ENCODE measurements at regions not wholly inside any gene's neighbourhood (a gene's known extent, or its start where the extent isn't known, plus 50 kb on each side); places are given as distances from the start of the nearest gene placed in this dataset.

DNA sequence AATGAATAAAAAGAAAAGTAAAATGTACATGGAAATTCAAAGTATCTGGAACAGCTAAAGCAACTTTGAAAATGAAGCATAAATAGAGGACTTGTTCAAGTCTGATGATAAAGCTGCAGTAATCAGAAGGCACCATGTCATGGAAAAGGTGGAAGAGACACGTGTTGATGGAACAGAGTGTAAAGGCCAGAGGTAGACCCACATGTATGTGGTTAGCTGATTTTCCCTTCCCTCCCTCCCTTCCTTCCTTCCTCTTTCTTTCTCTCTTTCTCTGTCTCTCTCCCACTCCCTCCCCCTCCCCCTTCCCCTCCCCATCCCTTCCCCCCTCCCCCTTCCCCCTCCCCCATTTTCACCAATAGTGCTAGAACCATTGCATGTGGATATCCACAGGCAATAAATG, 58.7 kb upstream of the FCN1 start:
- ChIA-PET POLR2A (no interaction called here), CTCF (no interaction called here)
- Histone ChIP-seq H3K79me2 (ENCODE audit: insufficient read depth) (no peaks in the 10 kb centered on the region), H3K4me1 (ENCODE audit: control insufficient read depth in 1 of 2, insufficient read depth in 2 of 2, low read depth in 1 of 2, low read length in 1 of 2) (no peaks in the 10 kb centered on the region; a peak in 1 of 4 replicates), H2AFZ (ENCODE audit: low read depth) (no peak overlapping the region), H3K36me3 (replicated peaks in 1 of 2; ENCODE audit: control insufficient read depth in 1 of 2, insufficient read depth in 2 of 2, low read length in 1 of 2) (no peaks in the 10 kb centered on the region), H3K9me3 (no peaks in the 10 kb centered on the region), H3K9me2 (no peaks in the 10 kb centered on the region), H3K9ac (no peak overlapping the region), H3K27me3 (ENCODE audit: insufficient read depth) (no peaks in the 10 kb centered on the region), H4K20me1 (ENCODE audit: insufficient read depth) (no peaks in the 10 kb centered on the region), H3K4me2 (no peak overlapping the region), H3K4me3 (ENCODE audit: low read depth in 2 of 2, low read length in 1 of 2) (no peak overlapping the region), H3F3A (replicated peaks; ENCODE audit: insufficient read depth) (no peaks in the 10 kb centered on the region), H3K27ac (ENCODE audit: low read depth in 2 of 2, low read length in 1 of 2) (no peak overlapping the region)
- no peak for DNase-seq
- TF ChIP-seq, protein P1, sequence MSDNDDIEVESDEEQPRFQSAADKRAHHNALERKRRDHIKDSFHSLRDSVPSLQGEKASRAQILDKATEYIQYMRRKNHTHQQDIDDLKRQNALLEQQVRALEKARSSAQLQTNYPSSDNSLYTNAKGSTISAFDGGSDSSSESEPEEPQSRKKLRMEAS (IDR thresholded peaks at IDR 0.05; ENCODE audit: low read depth): no peak
- TF ChIP-seq MXI1 (IDR thresholded peaks at IDR 0.05; ENCODE audit: low read depth, low read length): no peak
- TF ChIP-seq, protein P2, sequence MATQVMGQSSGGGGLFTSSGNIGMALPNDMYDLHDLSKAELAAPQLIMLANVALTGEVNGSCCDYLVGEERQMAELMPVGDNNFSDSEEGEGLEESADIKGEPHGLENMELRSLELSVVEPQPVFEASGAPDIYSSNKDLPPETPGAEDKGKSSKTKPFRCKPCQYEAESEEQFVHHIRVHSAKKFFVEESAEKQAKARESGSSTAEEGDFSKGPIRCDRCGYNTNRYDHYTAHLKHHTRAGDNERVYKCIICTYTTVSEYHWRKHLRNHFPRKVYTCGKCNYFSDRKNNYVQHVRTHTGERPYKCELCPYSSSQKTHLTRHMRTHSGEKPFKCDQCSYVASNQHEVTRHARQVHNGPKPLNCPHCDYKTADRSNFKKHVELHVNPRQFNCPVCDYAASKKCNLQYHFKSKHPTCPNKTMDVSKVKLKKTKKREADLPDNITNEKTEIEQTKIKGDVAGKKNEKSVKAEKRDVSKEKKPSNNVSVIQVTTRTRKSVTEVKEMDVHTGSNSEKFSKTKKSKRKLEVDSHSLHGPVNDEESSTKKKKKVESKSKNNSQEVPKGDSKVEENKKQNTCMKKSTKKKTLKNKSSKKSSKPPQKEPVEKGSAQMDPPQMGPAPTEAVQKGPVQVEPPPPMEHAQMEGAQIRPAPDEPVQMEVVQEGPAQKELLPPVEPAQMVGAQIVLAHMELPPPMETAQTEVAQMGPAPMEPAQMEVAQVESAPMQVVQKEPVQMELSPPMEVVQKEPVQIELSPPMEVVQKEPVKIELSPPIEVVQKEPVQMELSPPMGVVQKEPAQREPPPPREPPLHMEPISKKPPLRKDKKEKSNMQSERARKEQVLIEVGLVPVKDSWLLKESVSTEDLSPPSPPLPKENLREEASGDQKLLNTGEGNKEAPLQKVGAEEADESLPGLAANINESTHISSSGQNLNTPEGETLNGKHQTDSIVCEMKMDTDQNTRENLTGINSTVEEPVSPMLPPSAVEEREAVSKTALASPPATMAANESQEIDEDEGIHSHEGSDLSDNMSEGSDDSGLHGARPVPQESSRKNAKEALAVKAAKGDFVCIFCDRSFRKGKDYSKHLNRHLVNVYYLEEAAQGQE (IDR thresholded peaks at IDR 0.05; ENCODE audit: low read depth, low read length): no peak
- TF ChIP-seq, protein P3, sequence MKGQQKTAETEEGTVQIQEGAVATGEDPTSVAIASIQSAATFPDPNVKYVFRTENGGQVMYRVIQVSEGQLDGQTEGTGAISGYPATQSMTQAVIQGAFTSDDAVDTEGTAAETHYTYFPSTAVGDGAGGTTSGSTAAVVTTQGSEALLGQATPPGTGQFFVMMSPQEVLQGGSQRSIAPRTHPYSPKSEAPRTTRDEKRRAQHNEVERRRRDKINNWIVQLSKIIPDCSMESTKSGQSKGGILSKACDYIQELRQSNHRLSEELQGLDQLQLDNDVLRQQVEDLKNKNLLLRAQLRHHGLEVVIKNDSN (IDR thresholded peaks at IDR 0.05; ENCODE audit: borderline replicate concordance, low read depth): no peak
- no peak for TF ChIP-seq NRF1 (IDR thresholded peaks at IDR 0.05; ENCODE audit: low read depth, low read length)
- TF ChIP-seq, protein P4, sequence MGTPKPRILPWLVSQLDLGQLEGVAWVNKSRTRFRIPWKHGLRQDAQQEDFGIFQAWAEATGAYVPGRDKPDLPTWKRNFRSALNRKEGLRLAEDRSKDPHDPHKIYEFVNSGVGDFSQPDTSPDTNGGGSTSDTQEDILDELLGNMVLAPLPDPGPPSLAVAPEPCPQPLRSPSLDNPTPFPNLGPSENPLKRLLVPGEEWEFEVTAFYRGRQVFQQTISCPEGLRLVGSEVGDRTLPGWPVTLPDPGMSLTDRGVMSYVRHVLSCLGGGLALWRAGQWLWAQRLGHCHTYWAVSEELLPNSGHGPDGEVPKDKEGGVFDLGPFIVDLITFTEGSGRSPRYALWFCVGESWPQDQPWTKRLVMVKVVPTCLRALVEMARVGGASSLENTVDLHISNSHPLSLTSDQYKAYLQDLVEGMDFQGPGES (IDR thresholded peaks at IDR 0.05; ENCODE audit: low read depth, low read length): no peak
- TF ChIP-seq NFIC (IDR thresholded peaks at IDR 0.05; ENCODE audit: borderline replicate concordance): no peak
- 7% methylated on average over 1 of the region's 1 CpG for WGBS (ENCODE audit: low lambda C conversion rate)

DNA sequence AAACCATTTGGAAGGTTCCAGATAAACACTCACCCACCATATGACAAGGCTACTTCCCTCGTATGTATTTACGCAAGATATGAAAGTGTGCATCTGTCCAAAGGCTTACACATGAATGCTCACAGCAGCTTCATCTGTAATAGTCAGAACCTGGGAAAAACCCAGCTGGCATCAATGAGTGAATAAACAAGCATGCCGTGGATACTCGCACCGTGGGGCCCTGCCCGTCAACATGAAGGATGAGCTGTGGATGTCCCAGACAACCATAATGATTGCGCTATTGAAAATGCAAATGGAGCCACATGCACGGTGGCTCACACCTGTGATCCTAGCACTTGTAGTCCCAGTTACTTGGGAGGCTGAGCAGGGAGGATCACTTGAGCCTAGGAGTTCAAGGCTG, 60.6 kb upstream of the FCN1 start:
- TF ChIP-seq TCF12 (IDR thresholded peaks at IDR 0.05) (no peak), NFIC (IDR thresholded peaks at IDR 0.05; ENCODE audit: borderline replicate concordance) (no peak), JUND (IDR thresholded peaks at IDR 0.05) (no peak), MXI1 (IDR thresholded peaks at IDR 0.05; ENCODE audit: low read depth, low read length) (no peak), YY1 (IDR thresholded peaks at IDR 0.05; ENCODE audit: low read depth) (no peak), RAD21 (IDR thresholded peaks at IDR 0.05; ENCODE audit: low read length) (no peak), EP300 (IDR thresholded peaks at IDR 0.05; ENCODE audit: borderline replicate concordance in 1 of 2, low read depth in 1 of 2, low read length in 1 of 2) (no peak), GABPA (IDR thresholded peaks at IDR 0.05; ENCODE audit: low read depth) (no peak)
- TF ChIP-seq, protein P5, sequence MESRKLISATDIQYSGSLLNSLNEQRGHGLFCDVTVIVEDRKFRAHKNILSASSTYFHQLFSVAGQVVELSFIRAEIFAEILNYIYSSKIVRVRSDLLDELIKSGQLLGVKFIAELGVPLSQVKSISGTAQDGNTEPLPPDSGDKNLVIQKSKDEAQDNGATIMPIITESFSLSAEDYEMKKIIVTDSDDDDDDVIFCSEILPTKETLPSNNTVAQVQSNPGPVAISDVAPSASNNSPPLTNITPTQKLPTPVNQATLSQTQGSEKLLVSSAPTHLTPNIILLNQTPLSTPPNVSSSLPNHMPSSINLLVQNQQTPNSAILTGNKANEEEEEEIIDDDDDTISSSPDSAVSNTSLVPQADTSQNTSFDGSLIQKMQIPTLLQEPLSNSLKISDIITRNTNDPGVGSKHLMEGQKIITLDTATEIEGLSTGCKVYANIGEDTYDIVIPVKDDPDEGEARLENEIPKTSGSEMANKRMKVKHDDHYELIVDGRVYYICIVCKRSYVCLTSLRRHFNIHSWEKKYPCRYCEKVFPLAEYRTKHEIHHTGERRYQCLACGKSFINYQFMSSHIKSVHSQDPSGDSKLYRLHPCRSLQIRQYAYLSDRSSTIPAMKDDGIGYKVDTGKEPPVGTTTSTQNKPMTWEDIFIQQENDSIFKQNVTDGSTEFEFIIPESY (IDR thresholded peaks at IDR 0.05; ENCODE audit: borderline replicate concordance, low read depth): no peak
- TF ChIP-seq, protein P6, sequence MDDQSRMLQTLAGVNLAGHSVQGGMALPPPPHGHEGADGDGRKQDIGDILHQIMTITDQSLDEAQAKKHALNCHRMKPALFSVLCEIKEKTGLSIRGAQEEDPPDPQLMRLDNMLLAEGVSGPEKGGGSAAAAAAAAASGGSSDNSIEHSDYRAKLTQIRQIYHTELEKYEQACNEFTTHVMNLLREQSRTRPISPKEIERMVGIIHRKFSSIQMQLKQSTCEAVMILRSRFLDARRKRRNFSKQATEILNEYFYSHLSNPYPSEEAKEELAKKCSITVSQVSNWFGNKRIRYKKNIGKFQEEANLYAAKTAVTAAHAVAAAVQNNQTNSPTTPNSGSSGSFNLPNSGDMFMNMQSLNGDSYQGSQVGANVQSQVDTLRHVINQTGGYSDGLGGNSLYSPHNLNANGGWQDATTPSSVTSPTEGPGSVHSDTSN (IDR thresholded peaks at IDR 0.05): no peak
- Histone ChIP-seq H2AFZ (ENCODE audit: low read depth) (no peak overlapping the region), H3K36me3 (replicated peaks in 1 of 2; ENCODE audit: control insufficient read depth in 1 of 2, insufficient read depth in 2 of 2, low read length in 1 of 2) (no peaks in the 10 kb centered on the region), H3K79me2 (ENCODE audit: insufficient read depth) (no peaks in the 10 kb centered on the region), H3K4me2 (no peak overlapping the region), H3F3A (replicated peaks; ENCODE audit: insufficient read depth) (no peaks in the 10 kb centered on the region), H3K4me1 (ENCODE audit: control insufficient read depth in 1 of 2, insufficient read depth in 2 of 2, low read depth in 1 of 2, low read length in 1 of 2) (no peaks in the 10 kb centered on the region), H4K20me1 (ENCODE audit: insufficient read depth) (no peaks in the 10 kb centered on the region), H3K9ac (no peak overlapping the region), H3K27ac (ENCODE audit: low read depth in 2 of 2, low read length in 1 of 2) (no peak overlapping the region), H3K27me3 (ENCODE audit: insufficient read depth) (no peaks in the 10 kb centered on the region), H3K4me3 (ENCODE audit: low read depth in 2 of 2, low read length in 1 of 2) (no peak overlapping the region), H3K9me3 (no peaks in the 10 kb centered on the region), H3K9me2 (no peaks in the 10 kb centered on the region)
- ChIA-PET CTCF (no interaction called here), POLR2A (no interaction called here)
- no peak for DNase-seq
- WGBS (ENCODE audit: low lambda C conversion rate): 72% methylated on average over 8 of the region's 8 CpGs
